ENCODE measurements at regions not wholly inside any gene's neighbourhood (a gene's known extent, or its start where the extent isn't known, plus 50 kb on each side); places are given as distances from the start of the nearest gene placed in this dataset.
A peak's percentile ranks its signal among the peaks of the same experiment; 100 is the strongest.

GRCh38 chrX:45750639-45751038 is 550.0 kb upstream of the DIPK2B start:
- peaks cover 6 to 86% of the 10 kb centered on the region in 2 experiments; a peak in 2 of 3 replicates for H3K36me3 ChIP-seq (ENCODE audit: control insufficient read depth in 2 of 2, insufficient read depth in 1 of 2, low read length in 2 of 2)
- H3K9me3 ChIP-seq (ENCODE audit: control insufficient read depth, insufficient read depth, low read depth, low read length), result no peaks in the 10 kb centered on the region
- ChIA-PET POLR2A (no interaction called here), CTCF (interaction anchor here (0.7 kb wide), 1 partner anchor 85 kb away, joined by 3 read pairs; no protein-coding TSS in a partner anchor)
- no peak for TF ChIP-seq ZNF701 (tag by site-specific recombination; IDR thresholded peaks at IDR 0.05)
- TF ChIP-seq ZSCAN5A (tag by site-specific recombination; IDR thresholded peaks at IDR 0.05), result no peak
- no peak for TF ChIP-seq ZNF548 (tag by site-specific recombination; IDR thresholded peaks at IDR 0.05)
- no peak for TF ChIP-seq RBAK (tag by site-specific recombination; IDR thresholded peaks at IDR 0.05)
- no peak for TF ChIP-seq ZNF302 (tag by site-specific recombination; IDR thresholded peaks at IDR 0.05; ENCODE audit: low read depth)
- TF ChIP-seq REST (tag by site-specific recombination; IDR thresholded peaks at IDR 0.05), result no peak
- TF ChIP-seq ZNF514 (tag by site-specific recombination; IDR thresholded peaks at IDR 0.05), result no peak
- no peak overlapping the region for H3K4me3 ChIP-seq (ENCODE audit: low read depth, low read length)
- H3K27ac ChIP-seq (ENCODE audit: extremely low read depth, low read depth, low read length), result no peak overlapping the region
- H3K4me1 ChIP-seq (ENCODE audit: control insufficient read depth, insufficient read depth, low read length), result no peaks in the 10 kb centered on the region

GRCh38 chrX:45749375-45749774 is 548.7 kb upstream of the DIPK2B start:
- Histone ChIP-seq H3K4me1 (ENCODE audit: control insufficient read depth, insufficient read depth, low read length) (no peaks in the 10 kb centered on the region), H3K36me3 (ENCODE audit: control insufficient read depth in 2 of 2, insufficient read depth in 1 of 2, low read length in 2 of 2) (peaks cover 6 to 91% of the 10 kb centered on the region in 2 experiments; a peak in 2 of 3 replicates), H3K4me3 (ENCODE audit: low read depth, low read length) (no peak overlapping the region), H3K27ac (ENCODE audit: extremely low read depth, low read depth, low read length) (no peak overlapping the region), H3K9me3 (ENCODE audit: control insufficient read depth, insufficient read depth, low read depth, low read length) (no peaks in the 10 kb centered on the region)
- TF ChIP-seq ZNF223 (tag by site-specific recombination; IDR thresholded peaks at IDR 0.05) (no peak), GLIS1 (tag by site-specific recombination; IDR thresholded peaks at IDR 0.05) (no peak), ZNF654 (tag by site-specific recombination; IDR thresholded peaks at IDR 0.05; ENCODE audit: low read depth) (peak; percentile 15), ZSCAN5A (tag by site-specific recombination; IDR thresholded peaks at IDR 0.05) (no peak), PBX3 (CRISPR knock-in tag; IDR thresholded peaks at IDR 0.05) (no peak), PRDM6 (tag by site-specific recombination; IDR thresholded peaks at IDR 0.05) (no peak), ZNF202 (tag by site-specific recombination; IDR thresholded peaks at IDR 0.05; ENCODE audit: borderline replicate concordance) (no peak), ZNF473 (tag by site-specific recombination; IDR thresholded peaks at IDR 0.05) (no peak)
- ChIA-PET POLR2A (no interaction called here), CTCF (interaction anchor here (0.6 to 1.0 kb wide), 3 partner anchors 166 to 427 kb away, joined by 3 to 6 read pairs (median 3); no protein-coding TSS in a partner anchor)

All from HEK293 (cell line).